Kidney (tissue), 13 donors: ENCODE measurements at regions not wholly inside any gene's neighbourhood (a gene's known extent, or its start where the extent isn't known, plus 50 kb on each side); places are given as distances from the start of the nearest gene placed in this dataset.

Experiments used
- DNase-seq, 5 donors: peaks; one replicate each; pipeline ENCODE4 v3.0.0-alpha.2; 2013 to 2020
- FAIRE-seq: peaks from 2 replicates; lab custom pipeline; 2012; peaks lifted over from hg19 to GRCh38; lab: Jason Lieb, UNC
- H3K27ac ChIP-seq, 2 donors: one replicate each; pipeline ENCODE4 v1.7.0; 2013; ENCODE audit warnings: low read depth in 2 of 2, low read length in 2 of 2, inconsistent platforms in 1 of 2
- H3K27me3 ChIP-seq: one replicate; pipeline ENCODE4 v1.7.1; 2013; ENCODE audit warnings: low read length, inconsistent platforms; ENCODE audit not compliant: control insufficient read depth, insufficient read depth
- H3K36me3 ChIP-seq, 3 donors: one replicate each; pipeline versions ENCODE4 v1.7.0 to v1.7.1; 2013; ENCODE audit warnings: low read length in 3 of 3, control low read depth in 1 of 3, inconsistent platforms in 1 of 3; ENCODE audit not compliant: insufficient read depth in 3 of 3, control insufficient read depth in 2 of 3
- H3K4me1 ChIP-seq, 3 donors: one replicate each; pipeline versions ENCODE4 v1.7.0 to v1.7.1; 2013; ENCODE audit warnings: low read length in 3 of 3, inconsistent platforms in 1 of 3, low read depth in 1 of 3; ENCODE audit not compliant: control insufficient read depth in 2 of 3, insufficient read depth in 2 of 3
- H3K4me3 ChIP-seq, 3 donors: one replicate each; pipeline versions ENCODE4 v1.7.0 to v1.8.1; 2013; ENCODE audit warnings: low read length in 3 of 3, control low read depth in 1 of 3, inconsistent platforms in 1 of 3
- H3K9ac ChIP-seq, 3 donors: one replicate each; pipeline versions ENCODE4 v1.7.0 to v1.7.1; 2013; ENCODE audit warnings: low read length in 3 of 3, control low read depth in 1 of 3, inconsistent platforms in 1 of 3
- H3K9me3 ChIP-seq, 3 donors: one replicate each; pipeline versions ENCODE4 v1.7.0 to v1.7.1; 2013; ENCODE audit warnings: low read length in 3 of 3, control low read depth in 1 of 3, inconsistent platforms in 1 of 3; ENCODE audit not compliant: control insufficient read depth in 2 of 3, insufficient read depth in 1 of 3
- CTCF ChIP-seq: IDR thresholded peaks from 3 replicates; pipeline ENCODE4 v1.5.1; 2012; ENCODE audit warnings: mild to moderate bottlenecking, moderate library complexity, borderline replicate concordance; ENCODE audit not compliant: insufficient read depth; ENCODE audit errors: extremely low read depth
- intact Hi-C: fragments of 100-400 bp; cut with DNase I; formaldehyde crosslinking; loops from one replicate; pipeline ENCODE4 v1.11.1; 2022
- donor health status: control.
- donor health status: control.
- donor health status: control.
- donor health status: control.
- donor health status: control.
- donor health status: DM: yes; HTN: yes; CAD: no.
- donor health status: Normal renal cell carcinoma (clear cell type).

- Histone ChIP-seq H3K27ac (no peak overlapping the region), H3K9me3 (no peaks in the 10 kb centered on the region), H3K4me1 (no peaks in the 10 kb centered on the region), H3K36me3 (no peaks in the 10 kb centered on the region), H3K4me3 (no peak overlapping the region), H3K9ac (no peak overlapping the region), H3K27me3 (no peaks in the 10 kb centered on the region)
- peak in 2 of 5 donors; percentile 5 to 12 for DNase-seq
- intact Hi-C loops = no loop called here
- FAIRE-seq = no peak
- TF ChIP-seq CTCF = no peak
Observed at GRCh38 chr9:135295551-135296300, 183.9 kb upstream of the PPP1R26 start.

GRCh38 chr9:135296735-135297455, 182.7 kb upstream of the PPP1R26 start:
- no peak overlapping the region for H3K9ac ChIP-seq
- no peak for TF ChIP-seq CTCF
- DNase-seq (peak in 2 of 5 donors; percentile 19 to 40), FAIRE-seq (no peak)
- H3K27ac ChIP-seq = no peak overlapping the region
- H3K4me1 ChIP-seq = no peaks in the 10 kb centered on the region
- H3K4me3 ChIP-seq = no peak overlapping the region
- intact Hi-C loops = no loop called here
- H3K9me3 ChIP-seq = no peaks in the 10 kb centered on the region
- H3K36me3 ChIP-seq = no peaks in the 10 kb centered on the region
- H3K27me3 ChIP-seq = no peaks in the 10 kb centered on the region

- no peaks in the 10 kb centered on the region for H3K36me3 ChIP-seq
- intact Hi-C loops = no loop called here
- no peaks in the 10 kb centered on the region for H3K9me3 ChIP-seq
- DNase-seq (peak in 2 of 5 donors; percentile 8 to 44), FAIRE-seq (no peak)
- H3K27ac ChIP-seq = no peak overlapping the region
- no peaks in the 10 kb centered on the region for H3K27me3 ChIP-seq
- no peak overlapping the region for H3K4me3 ChIP-seq
- TF ChIP-seq CTCF = no peak
- no peak overlapping the region for H3K9ac ChIP-seq
- no peaks in the 10 kb centered on the region for H3K4me1 ChIP-seq
Observed at GRCh38 chr9:135297456-135298075, 182.0 kb upstream of the PPP1R26 start.
